ENCODE measurements at regions not wholly inside any gene's neighbourhood (a gene's known extent, or its start where the extent isn't known, plus 50 kb on each side); places are given as distances from the start of the nearest gene placed in this dataset.
"Not testable (repeated sequence)": the region's sequence is repeated elsewhere in the genome, so short reads cannot be mapped to it uniquely, and the experiment has no call there.

DNA sequence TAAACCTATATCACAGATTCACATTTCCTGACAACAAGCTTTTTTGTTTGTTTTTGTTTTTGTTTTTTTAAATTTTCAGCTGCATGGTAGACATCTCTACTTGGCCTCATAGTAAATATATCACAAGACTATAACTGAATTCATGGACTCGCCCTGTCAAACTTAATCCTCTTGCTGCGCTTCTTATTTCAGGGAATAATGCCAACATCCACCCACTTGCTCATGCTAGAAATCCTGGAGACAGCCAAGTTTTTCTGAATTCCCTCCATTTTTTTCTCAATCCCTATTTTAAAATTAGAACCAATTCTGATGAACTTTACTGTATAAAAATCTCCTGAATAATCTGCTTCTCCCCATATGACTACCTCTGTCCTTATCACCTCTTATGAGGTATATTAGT is 283.6 kb upstream of the RPS23 start:
- no peaks in the 10 kb centered on the region for H3K4me1 Mint-ChIP-seq (ENCODE audit: low read depth)
- no peaks in the 10 kb centered on the region for H3K9me3 Mint-ChIP-seq (ENCODE audit: insufficient read depth)
- ChIA-PET CTCF (no interaction called here), POLR2A (no interaction called here)
- ATAC-seq (no peak), DNase-seq (no peak)
- no peaks in the 10 kb centered on the region for H3K36me3 Mint-ChIP-seq (ENCODE audit: low read depth)
- H3K27me3 Mint-ChIP-seq (ENCODE audit: low read depth) = peaks cover 5% of the 10 kb centered on the region
- no peak overlapping the region for H3K4me3 Mint-ChIP-seq
- no peak overlapping the region for H3K27ac Mint-ChIP-seq

- Mint-ChIP-seq H3K9me3 (ENCODE audit: insufficient read depth) (no peaks in the 10 kb centered on the region), H3K4me3 (no peak overlapping the region), H3K27me3 (ENCODE audit: low read depth) (peaks cover 2% of the 10 kb centered on the region), H3K4me1 (ENCODE audit: low read depth) (no peaks in the 10 kb centered on the region), H3K36me3 (ENCODE audit: low read depth) (no peaks in the 10 kb centered on the region), H3K27ac (no peak overlapping the region)
- ATAC-seq (no peak), DNase-seq (no peak)
- CTCF ChIA-PET = no interaction called here
- POLR2A ChIA-PET = no interaction called here
Measured at GRCh38 chr5:82560969-82561368, 282.8 kb upstream of the RPS23 start.

- POLR2A ChIA-PET = no interaction called here
- H3K36me3 Mint-ChIP-seq (ENCODE audit: low read depth) = no peaks in the 10 kb centered on the region
- H3K9me3 Mint-ChIP-seq (ENCODE audit: insufficient read depth) = no peaks in the 10 kb centered on the region
- CTCF ChIA-PET = no interaction called here
- ATAC-seq (no peak), DNase-seq (no peak)
- H3K27ac Mint-ChIP-seq = no peak overlapping the region
- peaks cover 2% of the 10 kb centered on the region for H3K27me3 Mint-ChIP-seq (ENCODE audit: low read depth)
- H3K4me1 Mint-ChIP-seq (ENCODE audit: low read depth) = no peaks in the 10 kb centered on the region
- no peak overlapping the region for H3K4me3 Mint-ChIP-seq
Measured at GRCh38 chr5:82560561-82560960, 282.4 kb upstream of the RPS23 start.

DNA sequence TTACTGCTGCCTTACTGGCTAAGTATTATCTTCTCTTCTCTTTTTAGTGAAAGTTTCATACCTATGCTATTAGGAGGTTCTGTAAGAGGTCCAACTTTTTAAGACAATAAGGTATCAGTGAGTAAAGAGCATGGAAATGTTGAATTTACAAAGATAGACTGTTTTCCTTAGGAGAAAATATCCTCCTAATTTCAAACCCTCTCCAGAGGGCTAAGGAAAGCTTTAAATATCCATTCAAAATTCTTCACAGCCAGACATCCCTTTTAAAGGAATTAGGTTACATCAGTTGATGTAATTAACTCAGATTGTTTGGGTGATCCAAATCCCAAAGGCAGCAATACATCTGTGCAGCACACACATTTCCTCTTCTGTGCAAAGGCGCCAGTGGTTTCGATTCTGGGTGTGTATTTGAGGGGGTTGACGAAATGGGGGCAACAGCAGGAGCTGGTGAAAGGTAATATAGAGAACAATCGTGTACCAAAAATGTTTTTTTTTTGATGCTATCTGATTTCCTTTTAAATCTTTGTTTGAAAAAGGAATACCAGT is 273.8 kb upstream of the RPS23 start:
- ChIA-PET POLR2A (no interaction called here), CTCF (no interaction called here)
- DNase-seq (no peak), ATAC-seq (no peak)
- Mint-ChIP-seq H3K9me3 (ENCODE audit: insufficient read depth) (no peaks in the 10 kb centered on the region), H3K27me3 (ENCODE audit: low read depth) (peaks cover 5% of the 10 kb centered on the region), H3K36me3 (ENCODE audit: low read depth) (no peaks in the 10 kb centered on the region), H3K27ac (no peak overlapping the region), H3K4me3 (no peak overlapping the region), H3K4me1 (ENCODE audit: low read depth) (no peaks in the 10 kb centered on the region)

DNA sequence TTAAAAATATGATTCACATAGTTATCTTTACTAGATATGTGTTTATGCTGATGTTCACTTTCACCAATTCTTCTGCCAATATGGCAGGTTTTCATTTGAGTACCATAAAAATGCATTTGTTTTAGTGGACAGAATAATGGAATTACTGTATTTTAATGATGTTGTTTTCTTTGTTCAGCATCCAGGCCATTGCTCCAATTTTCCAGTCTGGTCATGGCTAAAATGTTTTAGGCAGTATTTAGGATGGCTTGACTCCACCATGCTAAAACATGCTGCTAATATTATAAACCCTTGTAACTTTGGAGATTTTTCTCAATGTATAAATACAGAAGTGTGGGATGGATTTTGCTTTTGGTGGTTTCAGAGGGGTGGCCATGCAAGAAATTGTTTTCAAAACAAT is 273.0 kb upstream of the RPS23 start:
- peaks cover 5% of the 10 kb centered on the region for H3K27me3 Mint-ChIP-seq (ENCODE audit: low read depth)
- no peak overlapping the region for H3K27ac Mint-ChIP-seq
- DNase-seq = no peak

DNA sequence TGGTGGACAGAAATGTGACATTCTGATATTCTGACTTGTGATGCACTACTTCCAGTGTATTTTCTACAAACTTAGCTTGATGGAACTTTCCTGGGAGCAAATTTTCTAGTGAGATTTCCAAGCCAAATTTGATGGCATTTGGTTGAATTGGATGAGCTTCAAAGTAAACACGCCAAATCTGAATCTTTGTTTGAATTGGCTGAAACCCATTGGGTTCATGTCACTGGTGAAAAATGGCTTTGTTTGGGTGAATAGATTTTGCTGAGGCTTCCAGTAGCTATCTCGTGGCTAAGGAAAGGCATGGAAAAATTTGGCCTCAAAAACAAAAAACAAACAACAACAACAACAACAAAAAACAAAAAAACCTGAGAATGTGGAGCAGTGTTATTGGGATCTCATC is 271.1 kb upstream of the RPS23 start:
- H3K36me3 Mint-ChIP-seq (ENCODE audit: low read depth) = no peaks in the 10 kb centered on the region
- no peak overlapping the region for H3K4me3 Mint-ChIP-seq
- CTCF ChIA-PET = no interaction called here
- no peak overlapping the region for H3K27ac Mint-ChIP-seq
- no peak for DNase-seq
- POLR2A ChIA-PET = no interaction called here
- no peak for ATAC-seq
- H3K4me1 Mint-ChIP-seq (ENCODE audit: low read depth) = no peaks in the 10 kb centered on the region
- no peaks in the 10 kb centered on the region for H3K9me3 Mint-ChIP-seq (ENCODE audit: insufficient read depth)
- peaks cover 5% of the 10 kb centered on the region for H3K27me3 Mint-ChIP-seq (ENCODE audit: low read depth)

More for the DNA sequence above, 273.0 kb upstream of the RPS23 start:
- Mint-ChIP-seq H3K4me1 (ENCODE audit: low read depth) (no peaks in the 10 kb centered on the region), H3K36me3 (ENCODE audit: low read depth) (no peaks in the 10 kb centered on the region), H3K4me3 (no peak overlapping the region), H3K9me3 (ENCODE audit: insufficient read depth) (no peaks in the 10 kb centered on the region)
- ChIA-PET POLR2A (no interaction called here), CTCF (no interaction called here)
- ATAC-seq = no peak

- Mint-ChIP-seq H3K27me3 (ENCODE audit: low read depth) (no peaks in the 10 kb centered on the region), H3K9me3 (ENCODE audit: insufficient read depth) (no peaks in the 10 kb centered on the region), H3K4me1 (ENCODE audit: low read depth) (no peaks in the 10 kb centered on the region), H3K27ac (no peak overlapping the region), H3K36me3 (ENCODE audit: low read depth) (no peaks in the 10 kb centered on the region), H3K4me3 (no peak overlapping the region)
- ChIA-PET POLR2A (no interaction called here), CTCF (no interaction called here)
- no peak for DNase-seq
- ATAC-seq = no peak
Measured at GRCh38 chr5:82544004-82544403, 265.9 kb upstream of the RPS23 start.

DNA sequence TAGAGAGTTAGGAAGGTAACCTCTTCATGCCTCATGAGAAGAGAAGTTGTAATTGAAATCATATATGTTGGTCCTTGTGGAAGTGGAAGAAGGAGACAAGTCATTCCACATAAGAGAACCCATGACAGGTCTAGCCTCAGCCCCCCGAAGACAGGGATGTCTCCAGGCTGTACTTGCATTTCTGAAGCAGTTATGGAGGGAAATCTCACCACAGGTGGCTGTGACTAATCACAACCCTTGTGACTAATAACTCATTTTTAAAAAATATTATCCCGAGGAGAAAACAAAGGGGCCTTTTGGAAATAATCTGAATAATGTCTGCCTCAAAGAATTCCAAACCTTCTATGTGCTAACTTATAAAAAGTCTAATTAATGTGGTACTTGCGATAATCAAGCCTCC is 262.1 kb upstream of the RPS23 start:
- Mint-ChIP-seq H3K4me1 (ENCODE audit: low read depth) (no peaks in the 10 kb centered on the region), H3K4me3 (no peak overlapping the region), H3K36me3 (ENCODE audit: low read depth) (no peaks in the 10 kb centered on the region), H3K9me3 (ENCODE audit: insufficient read depth) (no peaks in the 10 kb centered on the region), H3K27me3 (ENCODE audit: low read depth) (no peaks in the 10 kb centered on the region), H3K27ac (no peak overlapping the region)
- DNase-seq (no peak), ATAC-seq (no peak)
- CTCF ChIA-PET = no interaction called here
- POLR2A ChIA-PET = interaction anchor here (0.6 kb wide), 1 partner anchor 134 kb away, joined by 3 read pairs; no protein-coding TSS in a partner anchor

DNA sequence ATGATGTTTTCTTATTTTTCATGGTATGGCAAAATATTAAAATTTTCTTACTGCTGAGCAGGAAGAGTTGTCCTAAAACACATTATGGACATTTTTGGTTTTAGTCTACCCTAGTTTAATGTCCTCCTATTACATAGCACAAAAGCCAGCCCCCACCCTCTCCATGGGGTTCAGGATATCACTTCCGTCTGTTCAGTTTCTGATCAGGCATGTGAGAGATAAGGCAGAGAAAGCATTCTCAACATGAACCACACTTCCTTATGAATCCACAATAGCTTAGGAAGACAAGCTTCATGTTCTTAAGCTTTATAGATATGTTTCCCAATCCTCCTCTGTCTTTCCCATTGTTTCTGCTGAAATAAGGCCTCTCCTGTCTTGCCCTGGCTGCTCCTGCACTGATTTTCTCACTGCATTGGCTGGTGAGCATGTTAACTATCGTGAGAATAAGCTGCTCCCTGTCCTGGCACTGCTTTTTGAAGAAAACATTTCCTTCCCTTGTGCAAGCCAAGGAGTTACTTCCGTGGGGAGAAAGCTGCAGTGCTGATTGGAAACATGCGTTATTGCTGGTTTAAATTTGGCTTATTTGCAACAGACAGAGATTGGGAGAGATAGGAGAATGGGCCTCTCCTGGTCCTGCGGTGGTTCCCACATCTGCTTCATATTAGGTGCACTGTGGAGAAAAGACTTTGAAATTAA is 260.3 kb upstream of the RPS23 start:
- ChIA-PET CTCF (interaction anchor here (1.7 kb wide), 1 partner anchor 31 kb away, joined by 3 read pairs; no protein-coding TSS in a partner anchor), POLR2A (no interaction called here)
- Mint-ChIP-seq H3K36me3 (ENCODE audit: low read depth) (no peaks in the 10 kb centered on the region), H3K4me1 (ENCODE audit: low read depth) (no peaks in the 10 kb centered on the region), H3K27ac (no peak overlapping the region), H3K9me3 (ENCODE audit: insufficient read depth) (no peaks in the 10 kb centered on the region), H3K4me3 (no peak overlapping the region), H3K27me3 (ENCODE audit: low read depth) (no peaks in the 10 kb centered on the region)
- no peak for ATAC-seq
- no peak for DNase-seq

GRCh38 chr5:82537687-82538306 is 259.6 kb upstream of the RPS23 start:
- no peaks in the 10 kb centered on the region for H3K36me3 Mint-ChIP-seq (ENCODE audit: low read depth)
- no peak for ATAC-seq
- no peaks in the 10 kb centered on the region for H3K4me1 Mint-ChIP-seq (ENCODE audit: low read depth)
- no peak overlapping the region for H3K27ac Mint-ChIP-seq
- CTCF ChIA-PET = interaction anchor here (0.9 to 1.7 kb wide), 2 partner anchors 32 to 187 kb away, joined by 3 read pairs; no protein-coding TSS in a partner anchor
- no peaks in the 10 kb centered on the region for H3K9me3 Mint-ChIP-seq (ENCODE audit: insufficient read depth)
- H3K4me3 Mint-ChIP-seq = no peak overlapping the region
- POLR2A ChIA-PET = no interaction called here
- DNase-seq = no peak
- no peaks in the 10 kb centered on the region for H3K27me3 Mint-ChIP-seq (ENCODE audit: low read depth)

DNA sequence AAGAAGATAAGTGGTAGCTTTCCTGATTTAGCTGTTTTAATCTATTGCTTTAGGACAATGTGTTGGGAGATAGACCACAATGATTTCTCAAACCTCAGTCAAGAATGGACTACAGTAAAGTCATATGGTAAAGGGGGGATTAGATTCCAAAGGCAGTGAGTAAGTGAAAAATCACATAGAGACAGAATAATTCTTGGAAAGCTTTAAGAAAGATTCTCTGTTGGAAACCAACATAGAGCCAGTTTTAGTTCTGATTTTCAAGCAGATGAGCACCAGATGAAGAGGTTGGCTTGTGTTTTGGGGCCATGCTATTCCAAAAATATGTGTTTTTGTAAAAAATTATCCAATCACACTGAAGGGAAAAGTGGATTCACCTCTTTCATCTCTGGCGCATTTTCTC is 256.8 kb upstream of the RPS23 start:
- POLR2A ChIA-PET = interaction anchor here (0.5 kb wide), 1 partner anchor 542 kb away, joined by 3 read pairs; the partner anchor contains the start of gene TMEM167A
- H3K4me3 Mint-ChIP-seq = no peak overlapping the region
- H3K27ac Mint-ChIP-seq = no peak overlapping the region
- ATAC-seq = no peak
- H3K4me1 Mint-ChIP-seq (ENCODE audit: low read depth) = no peaks in the 10 kb centered on the region
- CTCF ChIA-PET = no interaction called here
- H3K27me3 Mint-ChIP-seq (ENCODE audit: low read depth) = no peaks in the 10 kb centered on the region
- peaks cover 5% of the 10 kb centered on the region for H3K9me3 Mint-ChIP-seq (ENCODE audit: insufficient read depth)
- H3K36me3 Mint-ChIP-seq (ENCODE audit: low read depth) = no peaks in the 10 kb centered on the region
- no peak for DNase-seq

DNA sequence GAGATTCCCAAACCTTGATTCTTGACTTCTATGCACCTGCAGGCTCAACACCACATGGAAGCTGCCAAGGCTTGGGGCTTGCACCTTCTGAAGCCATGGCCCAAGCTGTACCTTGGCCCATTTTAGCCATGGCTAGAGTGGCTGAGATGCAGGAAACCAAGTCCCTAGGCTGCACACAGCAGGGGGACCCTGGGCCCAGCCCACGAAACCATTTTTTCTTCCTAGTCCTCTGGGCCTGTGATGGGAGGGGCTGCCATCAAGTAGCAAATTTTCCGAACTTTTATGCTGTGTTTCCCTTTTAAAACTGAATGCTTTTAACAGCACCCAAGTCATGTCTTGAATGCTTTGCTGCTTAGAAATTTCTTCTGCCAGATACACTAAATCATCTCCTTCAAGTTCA is 253.9 kb upstream of the RPS23 start:
- ATAC-seq; CTCF ChIA-PET; H3K9me3 Mint-ChIP-seq (ENCODE audit: insufficient read depth); H3K4me1 Mint-ChIP-seq (ENCODE audit: low read depth); H3K27ac Mint-ChIP-seq; POLR2A ChIA-PET; H3K36me3 Mint-ChIP-seq (ENCODE audit: low read depth); H3K4me3 Mint-ChIP-seq; DNase-seq; H3K27me3 Mint-ChIP-seq (ENCODE audit: low read depth): not testable (repeated sequence)

All from activated CD8-positive, alpha-beta T cell treated with anti-CD3 and anti-CD28 coated beads, Interleukin-2, amount 10 ng/mL, durations not matched to agents 7 days and 5 days (primary cell).